WERI-Rb-1 (cell line): ENCODE measurements at regions not wholly inside any gene's neighbourhood (a gene's known extent, or its start where the extent isn't known, plus 50 kb on each side); places are given as distances from the start of the nearest gene placed in this dataset.

Experiments used
- DNase-seq: peaks from one replicate; pipeline ENCODE4 v3.0.0-alpha.2; 2020
- H3K27ac ChIP-seq: fragments of 250-450 bp; sonication (Bioruptor Pico); 2 replicates; pipeline ENCODE4 v1.5.1; 2020; ENCODE audit warnings: mild to moderate bottlenecking, moderate library complexity
- H3K27me3 ChIP-seq: fragments of 250-450 bp; sonication (Bioruptor Pico); 2 replicates; pipeline ENCODE4 v1.5.1; 2021; ENCODE audit warnings: mild to moderate bottlenecking, low read depth, moderate library complexity; ENCODE audit not compliant: insufficient read depth, severe bottlenecking
- H3K36me3 ChIP-seq: fragments of 250-450 bp; sonication (Bioruptor Pico); 2 replicates; pipeline ENCODE4 v1.5.1; 2020; ENCODE audit warnings: mild to moderate bottlenecking, moderate library complexity
- H3K4me3 ChIP-seq: 2 replicates; pipeline ENCODE4 v1.5.1; 2011; ENCODE audit warnings: low read depth, mild to moderate bottlenecking, control low read depth, low read length
- H3K9me3 ChIP-seq: fragments of 250-450 bp; sonication (Bioruptor Pico); 2 replicates; pipeline ENCODE4 v1.5.1; 2021; ENCODE audit warnings: mild to moderate bottlenecking, moderate library complexity; ENCODE audit not compliant: severe bottlenecking
- CTCF ChIP-seq: IDR thresholded peaks from 2 replicates; pipeline ENCODE4 v1.5.1; 2011; ENCODE audit warnings: low read depth, mild to moderate bottlenecking, control low read depth, inconsistent platforms, low read length

GRCh38 chr21:43303275-43304178 is 123.4 kb downstream of the SIK1 start:
- H3K9me3 ChIP-seq = no peaks in the 10 kb centered on the region
- H3K27me3 ChIP-seq = no peaks in the 10 kb centered on the region
- DNase-seq = no peak
- no peaks in the 10 kb centered on the region for H3K36me3 ChIP-seq
- no peak overlapping the region for H3K4me3 ChIP-seq
- no peak for TF ChIP-seq CTCF
- H3K27ac ChIP-seq = no peak overlapping the region

GRCh38 chr21:43302769-43303168 is 124.2 kb downstream of the SIK1 start:
- Histone ChIP-seq H3K36me3 (no peaks in the 10 kb centered on the region), H3K27me3 (no peaks in the 10 kb centered on the region), H3K9me3 (no peaks in the 10 kb centered on the region), H3K4me3 (no peak overlapping the region), H3K27ac (no peak overlapping the region)
- DNase-seq = no peak
- no peak for TF ChIP-seq CTCF

- no peak for TF ChIP-seq CTCF
- no peak overlapping the region for H3K27ac ChIP-seq
- DNase-seq = no peak
These were observed 124.8 kb downstream of the SIK1 start for GRCh38 chr21:43302062-43302700.

GRCh38 chr21:43301409-43302061 is 125.4 kb downstream of the SIK1 start:
- DNase-seq = no peak
- H3K27ac ChIP-seq = no peak overlapping the region
- no peak for TF ChIP-seq CTCF
- H3K27me3 ChIP-seq = no peaks in the 10 kb centered on the region
- H3K4me3 ChIP-seq = no peak overlapping the region
- H3K36me3 ChIP-seq = no peaks in the 10 kb centered on the region
- H3K9me3 ChIP-seq = no peaks in the 10 kb centered on the region

More at GRCh38 chr21:43302062-43302700, 124.8 kb downstream of the SIK1 start:
- H3K36me3 ChIP-seq = no peaks in the 10 kb centered on the region
- no peaks in the 10 kb centered on the region for H3K9me3 ChIP-seq
- H3K27me3 ChIP-seq = no peaks in the 10 kb centered on the region
- no peak overlapping the region for H3K4me3 ChIP-seq

- Histone ChIP-seq H3K9me3 (peaks cover 5% of the 10 kb centered on the region), H3K36me3 (no peaks in the 10 kb centered on the region), H3K27ac (no peak overlapping the region), H3K27me3 (no peaks in the 10 kb centered on the region), H3K4me3 (no peak overlapping the region)
- TF ChIP-seq CTCF = no peak
- DNase-seq = no peak
These were observed 126.2 kb downstream of the SIK1 start for GRCh38 chr21:43300496-43301408.
